ENCODE measurements at regions not wholly inside any gene's neighbourhood (a gene's known extent, or its start where the extent isn't known, plus 50 kb on each side); places are given as distances from the start of the nearest gene placed in this dataset.

DNA sequence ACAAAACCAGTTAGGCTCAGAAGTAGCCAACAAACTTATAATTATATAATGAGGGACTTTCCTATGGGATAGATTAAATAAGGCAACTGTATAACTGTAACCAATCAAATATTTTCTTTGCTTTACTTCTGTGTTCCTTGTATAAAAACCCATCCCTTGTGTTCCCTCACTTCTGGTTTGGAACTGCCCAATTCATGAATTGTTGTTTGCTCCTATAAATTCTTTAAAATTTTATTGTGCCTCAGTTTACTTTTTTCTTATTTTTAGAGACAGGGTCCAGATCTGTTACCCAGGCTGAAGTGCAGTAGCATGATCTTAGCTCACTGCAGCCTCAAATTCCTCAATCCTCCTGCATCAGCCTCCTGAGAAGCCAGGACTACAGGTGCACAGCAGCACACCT is 155.7 kb downstream of the SMAD6 start:
- TF ChIP-seq, protein P1, sequence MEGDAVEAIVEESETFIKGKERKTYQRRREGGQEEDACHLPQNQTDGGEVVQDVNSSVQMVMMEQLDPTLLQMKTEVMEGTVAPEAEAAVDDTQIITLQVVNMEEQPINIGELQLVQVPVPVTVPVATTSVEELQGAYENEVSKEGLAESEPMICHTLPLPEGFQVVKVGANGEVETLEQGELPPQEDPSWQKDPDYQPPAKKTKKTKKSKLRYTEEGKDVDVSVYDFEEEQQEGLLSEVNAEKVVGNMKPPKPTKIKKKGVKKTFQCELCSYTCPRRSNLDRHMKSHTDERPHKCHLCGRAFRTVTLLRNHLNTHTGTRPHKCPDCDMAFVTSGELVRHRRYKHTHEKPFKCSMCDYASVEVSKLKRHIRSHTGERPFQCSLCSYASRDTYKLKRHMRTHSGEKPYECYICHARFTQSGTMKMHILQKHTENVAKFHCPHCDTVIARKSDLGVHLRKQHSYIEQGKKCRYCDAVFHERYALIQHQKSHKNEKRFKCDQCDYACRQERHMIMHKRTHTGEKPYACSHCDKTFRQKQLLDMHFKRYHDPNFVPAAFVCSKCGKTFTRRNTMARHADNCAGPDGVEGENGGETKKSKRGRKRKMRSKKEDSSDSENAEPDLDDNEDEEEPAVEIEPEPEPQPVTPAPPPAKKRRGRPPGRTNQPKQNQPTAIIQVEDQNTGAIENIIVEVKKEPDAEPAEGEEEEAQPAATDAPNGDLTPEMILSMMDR (IDR thresholded peaks at IDR 0.05), result no peak
- no peak for TF ChIP-seq POLR2A (IDR thresholded peaks at IDR 0.05)

Data from upper lobe of left lung (tissue), 4 donors.